ENCODE measurements at regions not wholly inside any gene's neighbourhood (a gene's known extent, or its start where the extent isn't known, plus 50 kb on each side); places are given as distances from the start of the nearest gene placed in this dataset.
"Not testable (repeated sequence)": the region's sequence is repeated elsewhere in the genome, so short reads cannot be mapped to it uniquely, and the experiment has no call there.

DNA sequence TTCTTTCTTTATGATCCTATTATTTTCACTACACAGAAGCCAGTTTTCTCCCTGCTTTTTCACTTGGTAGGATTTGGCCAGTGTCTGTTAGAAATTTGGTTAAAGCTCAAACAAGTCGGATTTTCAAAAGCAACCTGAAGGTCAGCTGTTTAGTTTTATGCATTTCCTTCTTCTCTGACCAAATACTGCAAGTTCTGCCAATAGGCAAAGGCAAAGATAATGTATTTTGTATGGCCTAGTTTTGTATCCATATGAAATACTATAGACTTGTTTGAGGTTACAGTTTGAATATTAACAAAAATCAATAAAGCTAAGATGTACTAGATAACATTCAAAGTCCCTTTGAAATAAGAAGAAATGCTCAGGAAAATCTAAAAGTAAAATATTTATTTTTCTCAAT, 439.4 kb downstream of the TRIML1 start:
- DNase-seq, result no peak

DNA sequence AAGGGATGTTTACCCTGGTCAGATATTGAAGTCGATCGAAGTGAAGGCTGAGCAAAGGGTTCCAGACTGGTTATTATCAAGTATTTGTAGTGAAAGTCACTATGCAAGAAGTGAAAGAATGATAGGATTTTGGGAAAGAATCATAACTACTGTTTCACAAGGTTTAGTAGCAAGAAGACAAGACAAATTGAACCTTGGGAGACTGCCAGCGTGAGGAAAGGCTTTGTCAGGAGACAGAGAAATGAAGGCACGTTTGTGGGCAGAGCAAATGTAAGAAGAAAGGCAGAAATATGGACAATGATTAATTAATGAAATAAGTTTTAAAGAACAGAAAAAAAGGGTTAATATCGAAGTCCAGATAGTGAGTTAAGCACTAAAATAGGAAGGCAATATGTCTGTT, 456.8 kb downstream of the TRIML1 start:
- no peak for DNase-seq

DNA sequence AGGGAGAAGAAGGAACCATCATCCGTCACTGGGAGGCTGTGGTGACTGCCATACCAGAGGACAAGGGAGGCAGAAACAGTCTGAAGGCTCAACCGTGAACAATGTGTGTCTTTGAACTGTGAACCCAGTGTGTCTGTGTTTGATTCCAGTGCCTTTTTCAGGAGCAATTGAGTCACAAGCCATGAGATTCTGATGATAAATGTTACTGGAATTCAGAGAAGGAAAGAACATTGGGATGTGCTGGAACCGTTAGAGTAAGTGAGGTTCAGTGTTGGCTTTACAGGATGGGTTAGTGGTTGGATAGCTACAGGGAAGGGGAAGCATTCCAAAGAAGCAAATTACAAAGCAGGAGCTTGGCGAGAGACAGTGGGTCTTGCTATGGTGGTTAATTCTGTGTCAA, 464.4 kb downstream of the TRIML1 start:
- DNase-seq, result no peak

DNA sequence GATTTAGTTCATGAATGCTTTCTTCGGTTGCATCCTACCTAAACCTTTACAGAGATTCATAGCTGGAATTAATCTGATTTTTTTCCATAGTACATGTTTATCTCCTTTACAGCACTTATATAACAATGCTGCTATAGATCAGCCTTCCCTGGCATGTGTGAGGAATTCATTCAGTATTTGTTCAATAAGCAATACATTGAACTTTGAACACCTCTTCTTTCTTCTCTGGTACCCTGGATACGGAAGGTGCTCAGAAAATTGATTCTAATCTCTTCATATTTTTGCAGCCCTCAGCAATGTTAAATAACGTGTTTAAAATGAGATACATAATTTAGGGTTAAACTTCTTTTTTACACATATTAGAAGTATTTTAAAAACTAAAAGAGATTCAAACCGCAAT, 467.4 kb downstream of the TRIML1 start:
- no peak for DNase-seq

DNA sequence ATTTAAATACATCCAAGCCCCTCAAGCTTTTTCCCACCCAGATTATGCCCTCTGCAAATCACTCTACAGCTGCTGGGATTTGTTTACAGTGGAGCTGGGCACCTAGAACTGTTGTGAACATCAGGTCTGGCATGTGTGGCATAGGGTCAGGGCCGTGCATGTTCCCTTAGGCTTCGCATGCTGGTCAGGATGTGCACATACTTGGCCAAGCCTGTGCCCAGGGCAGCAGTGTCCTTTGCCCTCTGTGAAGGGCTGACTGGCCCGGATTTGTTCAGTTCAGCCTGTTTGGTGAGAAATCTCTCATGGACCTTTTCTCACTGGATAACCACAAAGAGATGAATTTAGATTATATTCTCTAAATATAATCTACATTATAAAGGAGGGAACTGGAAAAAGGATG, 471.9 kb downstream of the TRIML1 start:
- DNase-seq, result no peak

DNA sequence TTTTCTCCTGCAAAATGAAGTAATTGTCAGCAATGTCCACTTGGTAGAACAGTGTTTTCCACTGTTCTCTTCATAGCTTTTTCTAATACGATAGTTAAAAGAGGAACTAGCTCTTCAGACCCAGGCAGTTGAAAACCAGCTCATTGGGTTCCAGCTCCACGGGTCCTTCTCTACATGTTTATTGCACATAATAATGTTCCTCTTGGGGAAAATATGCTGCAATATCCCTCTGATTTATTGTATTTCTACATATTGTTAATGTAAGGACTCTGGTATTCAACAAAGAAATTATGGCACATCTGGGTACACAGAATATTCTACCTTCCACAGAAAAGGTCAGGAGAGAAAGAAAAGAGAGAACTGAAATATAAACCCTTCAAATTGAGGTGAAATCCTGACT, 473.4 kb downstream of the TRIML1 start:
- DNase-seq, result no peak

DNA sequence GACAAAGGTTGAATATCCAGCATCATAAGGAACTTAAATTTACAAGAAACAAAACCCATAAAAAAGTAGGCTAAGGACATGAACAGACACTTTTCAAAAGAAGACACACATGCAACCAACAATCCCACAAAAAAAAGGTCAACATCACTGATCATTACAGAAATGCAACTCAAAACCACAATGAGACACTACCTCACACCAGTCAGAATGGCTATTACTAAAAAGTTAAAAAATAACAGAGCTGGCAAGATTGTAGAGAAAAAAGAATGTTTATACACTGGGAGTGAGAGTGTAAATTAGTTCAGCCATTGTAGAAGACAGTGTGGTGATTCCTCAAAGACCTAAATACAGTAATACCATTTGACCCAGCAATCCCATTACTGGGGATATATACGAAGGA, 474.7 kb downstream of the TRIML1 start:
- DNase-seq, result no peak

DNA sequence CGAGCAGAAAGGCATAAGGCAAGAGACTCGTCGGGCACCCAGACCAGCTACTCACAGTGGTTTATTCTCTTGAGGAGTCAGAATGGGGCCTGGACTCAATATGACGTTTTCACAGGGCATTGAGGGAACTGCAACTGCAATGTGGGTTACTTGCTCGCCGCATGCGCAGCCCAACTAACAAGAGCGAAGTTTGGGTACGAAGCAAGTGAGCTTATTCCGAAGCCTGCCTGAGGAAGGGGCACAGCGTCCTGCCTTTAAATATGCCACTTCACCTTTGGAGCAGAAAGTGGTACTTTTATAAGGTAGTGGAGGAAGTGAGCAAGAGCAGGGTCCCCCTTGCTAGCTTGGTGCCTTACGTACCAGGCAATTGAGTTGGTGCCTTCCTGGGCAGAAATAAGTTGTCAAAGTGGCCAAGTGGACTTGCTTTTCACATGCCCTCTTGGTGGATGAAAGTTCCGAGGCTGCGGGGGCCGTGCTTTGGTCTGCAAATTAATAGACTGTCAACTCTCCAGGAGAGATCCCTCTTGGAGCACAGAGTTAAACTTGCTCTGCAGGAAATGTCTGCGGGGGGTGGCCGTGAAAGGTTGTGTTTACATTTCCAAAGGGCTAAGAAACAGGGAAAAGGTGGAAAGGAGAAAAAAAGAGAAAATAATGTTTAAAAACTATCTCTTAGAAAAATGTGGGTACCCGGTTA, 480.4 kb downstream of the TRIML1 start:
- DNase-seq, result no peak

DNA sequence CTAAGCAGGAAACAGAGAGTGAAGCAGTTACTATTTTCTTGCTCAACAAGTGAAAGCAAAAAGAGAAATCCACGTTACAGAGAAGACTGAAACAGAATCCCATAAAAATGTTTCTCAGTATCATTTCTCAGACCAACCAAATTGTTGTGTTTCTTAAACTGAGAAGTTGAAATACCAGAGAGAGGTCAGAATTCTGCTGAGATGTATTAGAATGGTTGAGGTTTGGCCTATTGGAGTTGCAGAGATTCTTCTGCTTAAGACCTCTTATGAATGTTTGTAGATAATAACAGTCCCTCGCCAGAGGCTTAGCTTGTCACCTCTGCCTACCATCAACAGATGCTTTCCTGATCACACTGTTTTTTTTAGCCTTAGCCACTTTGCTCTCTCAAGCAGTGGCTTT, 481.4 kb downstream of the TRIML1 start:
- DNase-seq, result no peak

DNA sequence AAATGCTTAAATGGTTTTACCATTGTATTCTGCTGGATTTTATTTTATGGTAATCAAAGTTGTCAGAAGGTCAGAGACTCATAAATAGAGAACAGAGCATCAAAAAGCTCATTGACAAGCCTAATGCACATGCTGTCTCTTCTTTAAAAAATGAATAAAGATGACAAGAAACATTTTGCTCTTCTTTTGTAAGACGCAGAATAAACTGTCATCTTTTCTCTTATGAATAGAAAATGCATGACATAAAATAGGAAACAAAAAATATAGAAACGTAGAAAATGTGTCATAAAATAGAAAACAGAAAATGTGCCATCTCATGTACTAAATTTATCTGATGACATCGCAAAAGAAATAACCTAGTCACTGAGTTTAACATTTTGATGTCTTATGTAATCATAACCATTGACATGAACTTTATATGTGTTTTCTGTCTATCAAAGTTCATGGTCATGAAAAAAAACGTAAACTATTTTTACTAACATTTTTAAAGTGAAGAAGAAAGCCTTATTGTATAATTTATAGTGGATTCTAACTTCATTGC, 484.1 kb downstream of the TRIML1 start:
- DNase-seq, result no peak

DNA sequence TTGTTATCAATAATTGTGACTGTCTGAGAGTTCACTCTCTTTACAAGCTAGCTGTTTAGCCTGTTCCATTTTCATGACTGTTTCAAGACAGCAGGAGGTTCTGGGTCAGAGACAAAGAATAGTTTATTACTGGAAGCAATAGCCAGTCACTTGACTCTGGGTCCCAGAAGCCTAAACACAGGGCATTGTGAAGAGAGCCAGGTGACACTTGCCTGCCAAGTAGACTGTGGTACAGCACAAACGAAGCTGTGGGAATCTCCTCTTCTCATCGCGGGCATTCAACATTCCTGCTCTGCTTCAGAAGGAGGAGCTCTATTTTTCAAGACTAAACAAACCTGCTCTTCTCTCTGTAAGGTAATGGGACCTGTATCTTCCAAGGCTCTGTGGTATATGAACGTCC, 485.1 kb downstream of the TRIML1 start:
- DNase-seq, result no peak

DNA sequence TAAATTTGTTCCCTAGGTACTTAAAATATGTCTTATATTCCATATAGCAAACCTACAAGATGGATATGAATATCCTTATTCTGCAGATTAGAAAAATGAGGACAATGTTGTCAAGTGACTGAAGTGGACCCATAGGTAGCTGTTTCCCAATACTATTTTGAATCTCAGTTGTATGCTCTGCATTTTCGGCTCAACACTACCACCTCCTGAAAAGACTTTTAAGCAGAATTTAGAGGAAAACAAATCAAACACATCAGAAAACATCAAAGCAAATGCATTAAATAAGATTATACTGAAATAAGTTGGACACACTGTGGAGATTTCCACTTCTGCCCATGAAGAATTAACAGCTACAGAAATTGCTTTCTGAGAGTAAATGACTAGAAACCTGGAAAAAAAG, 488.7 kb downstream of the TRIML1 start:
- DNase-seq, result no peak

DNA sequence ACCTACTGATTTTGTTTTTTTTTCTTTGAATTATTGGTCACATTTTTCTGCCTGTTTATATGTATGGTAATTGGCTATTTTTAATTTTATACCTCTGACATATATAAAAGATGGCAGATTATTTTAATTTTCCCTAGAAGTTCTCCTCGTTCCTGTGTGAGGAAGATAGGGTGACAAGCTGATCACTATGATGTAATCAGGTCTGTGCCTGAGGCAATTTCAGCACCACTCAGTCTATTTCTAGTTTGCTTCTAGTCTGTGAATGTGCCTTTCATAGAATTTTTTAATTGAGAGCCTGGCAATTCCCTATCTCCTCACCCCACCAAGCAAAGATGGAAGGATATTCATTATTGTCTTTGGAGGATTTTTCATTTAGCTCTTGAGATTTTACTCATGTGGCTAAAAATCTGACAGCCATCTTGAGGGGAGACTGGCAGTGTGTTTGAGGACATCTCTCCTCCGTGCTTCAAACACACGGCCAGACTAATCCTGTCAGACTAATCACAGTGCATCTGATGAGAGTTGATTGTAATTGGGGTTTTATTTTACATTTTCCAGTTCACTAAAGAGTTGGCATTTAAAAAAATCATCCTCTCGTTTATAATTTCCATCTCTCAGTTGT, 500.3 kb downstream of the TRIML1 start:
- no peak for DNase-seq

DNA sequence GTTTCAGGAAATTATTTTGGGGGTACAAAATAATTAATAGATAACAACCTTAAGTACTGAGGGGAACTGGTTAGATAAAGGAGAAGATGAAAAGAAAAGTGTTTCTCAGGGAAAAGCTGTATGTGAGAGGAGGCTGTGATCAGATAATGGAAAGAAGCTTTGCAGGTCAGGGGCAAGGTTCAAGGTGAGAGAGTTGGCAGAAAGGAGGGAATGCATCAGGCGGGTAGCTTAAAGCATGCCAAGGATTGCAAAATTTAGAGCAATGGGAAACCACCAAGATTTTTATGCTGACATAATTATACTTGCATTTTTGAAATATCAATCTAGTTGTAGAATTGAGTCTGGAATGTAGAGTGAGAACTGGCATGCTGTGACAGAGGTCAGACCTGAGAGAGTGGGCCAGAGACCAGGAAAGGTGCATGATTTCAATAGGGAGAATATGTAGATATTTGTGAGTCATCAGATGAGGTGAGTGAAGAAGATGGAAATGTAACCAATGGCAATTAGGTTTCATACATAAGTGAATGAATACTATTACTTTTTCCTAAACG, 508.7 kb downstream of the TRIML1 start:
- no peak for DNase-seq

DNA sequence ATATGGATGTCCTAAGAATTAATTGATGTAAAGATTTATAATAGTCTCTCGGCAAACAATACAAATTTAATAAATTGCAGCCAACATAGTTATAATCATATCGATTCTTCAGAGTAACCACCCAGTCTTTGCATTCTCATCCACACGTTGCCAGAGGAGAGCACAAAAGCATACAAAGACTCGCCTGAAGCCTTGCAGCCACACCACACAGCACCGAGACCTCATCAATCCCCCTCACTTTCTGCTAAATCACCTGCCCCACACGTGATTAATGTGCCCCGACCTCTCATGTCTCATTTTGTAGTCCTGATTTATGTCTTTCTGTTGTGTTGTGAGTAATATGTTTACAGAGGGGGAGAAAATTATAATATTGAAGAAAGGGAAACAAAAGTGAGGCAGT, 510.4 kb downstream of the TRIML1 start:
- DNase-seq, result no peak

DNA sequence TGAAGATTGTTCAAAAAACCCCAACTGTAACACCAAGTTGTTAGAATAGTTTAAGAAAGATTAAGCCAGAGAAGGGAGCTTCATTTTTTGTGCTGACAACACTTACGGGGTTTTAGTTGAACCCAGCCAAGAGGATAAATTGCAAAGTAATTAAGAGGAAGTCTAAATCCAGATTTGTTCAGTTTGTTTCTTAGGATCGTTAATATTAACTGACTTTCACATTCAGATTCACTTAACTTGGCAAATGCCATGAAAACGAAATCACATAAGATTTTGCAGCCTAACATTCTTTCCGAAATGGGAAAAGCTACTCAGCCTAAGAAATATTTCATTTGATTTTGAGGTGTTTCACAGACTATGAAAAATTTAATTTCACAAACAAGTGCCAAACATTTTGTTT, 511.3 kb downstream of the TRIML1 start:
- DNase-seq, result no peak

DNA sequence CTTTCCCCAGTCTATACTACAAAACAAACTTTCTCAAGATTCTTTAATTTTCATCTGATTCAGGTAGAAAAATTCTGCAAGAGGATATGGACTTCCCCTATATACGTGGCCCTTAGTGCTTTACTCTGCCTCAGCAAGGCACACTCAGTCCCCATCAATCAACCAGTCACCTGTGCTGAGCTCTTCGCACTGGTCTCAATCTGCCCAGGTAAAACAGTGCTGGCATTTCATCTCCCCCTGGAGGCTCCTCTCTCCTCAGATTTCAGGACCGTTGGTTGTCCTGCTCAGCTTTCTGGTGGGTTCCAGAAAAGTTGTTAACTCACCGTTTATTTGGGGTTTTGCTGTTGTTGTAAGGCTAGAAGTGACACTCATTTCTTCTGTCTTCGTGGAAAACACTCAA, 518.1 kb downstream of the TRIML1 start:
- no peak for DNase-seq

DNA sequence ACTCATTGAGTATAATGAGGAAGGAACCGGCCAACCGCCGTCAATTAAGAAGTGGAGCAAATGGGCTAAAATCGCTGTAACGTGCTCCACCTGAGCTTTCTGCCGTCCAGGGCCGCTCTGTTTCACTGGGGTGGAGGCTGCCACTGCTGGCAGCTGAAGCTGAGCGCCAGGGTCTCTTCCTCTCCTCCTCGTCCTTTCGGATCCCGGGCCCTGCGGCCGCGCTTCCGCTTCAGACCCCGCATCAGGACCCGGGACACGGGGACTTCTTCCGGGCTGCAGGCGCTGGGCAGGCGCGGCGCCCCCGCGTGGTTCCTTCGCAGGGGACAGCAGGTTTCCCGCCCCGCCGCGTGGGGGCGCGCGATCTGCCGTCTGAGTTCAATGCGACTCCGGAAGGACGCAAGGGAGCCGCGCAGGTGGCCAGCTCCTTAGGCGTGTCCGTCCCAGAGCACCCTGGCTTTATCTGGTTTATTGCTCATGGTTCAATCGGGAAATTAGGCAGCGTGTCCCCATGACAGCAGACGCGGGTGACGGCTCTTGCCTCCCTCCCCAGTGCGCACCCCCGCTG, 519.8 kb downstream of the TRIML1 start:
- DNase-seq, result no peak

DNA sequence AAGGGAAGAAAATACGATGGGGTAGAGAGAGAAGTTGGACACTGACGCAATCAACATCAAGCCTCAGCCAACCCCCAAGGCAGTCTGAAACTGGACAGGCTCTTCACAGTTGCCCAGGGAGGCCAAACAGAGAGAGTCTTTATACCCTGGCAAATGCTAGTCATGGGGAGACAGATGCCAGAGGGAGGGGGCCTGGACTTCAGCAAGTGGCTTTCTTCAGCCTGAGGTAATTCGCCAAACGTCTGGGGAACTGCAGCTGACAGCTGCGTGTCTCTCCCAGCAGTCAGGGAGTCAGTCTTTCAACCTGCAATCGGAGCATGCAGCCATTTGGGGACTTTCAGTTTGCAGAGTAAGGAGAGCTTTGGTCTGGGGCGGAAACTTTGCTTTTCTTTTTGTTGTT, 521.6 kb downstream of the TRIML1 start:
- no peak for DNase-seq

DNA sequence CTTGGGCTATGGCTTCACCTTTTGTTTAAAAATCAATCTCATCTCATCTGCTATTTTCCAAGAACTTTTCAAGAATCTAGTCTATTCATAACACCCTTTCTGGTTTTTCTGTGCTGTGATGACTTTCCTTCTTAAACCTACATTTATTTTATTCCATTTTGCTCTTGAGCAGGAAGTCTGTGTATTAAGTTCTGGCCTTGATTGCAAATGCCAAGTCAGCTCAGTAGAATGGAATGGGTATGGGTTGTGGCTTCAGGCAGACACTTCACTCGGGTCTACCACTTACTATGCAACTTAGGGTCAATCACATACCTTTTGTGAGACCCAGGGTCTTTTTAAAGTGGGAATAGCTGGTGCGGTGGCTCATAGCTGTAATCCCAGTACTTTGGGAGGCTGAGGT, 522.3 kb downstream of the TRIML1 start:
- no peak for DNase-seq

DNA sequence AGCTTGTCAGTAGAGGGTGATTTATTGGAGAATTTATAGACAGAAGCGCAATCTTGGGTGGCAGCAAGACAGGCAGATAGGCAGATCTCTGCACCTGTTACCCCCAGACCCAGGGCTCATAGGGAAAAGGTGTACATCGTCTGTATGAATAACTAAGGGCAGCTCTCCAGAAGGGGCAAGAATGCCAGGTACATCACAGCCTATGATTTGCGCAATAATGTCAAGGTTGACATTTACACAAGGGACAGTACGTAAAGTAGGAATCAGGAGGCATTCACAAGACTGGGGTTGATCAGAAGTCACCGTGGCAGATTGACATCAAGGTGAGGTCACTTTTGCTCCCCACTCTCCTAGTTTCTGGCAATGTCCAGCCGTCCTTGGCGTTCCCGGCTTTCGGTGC, 524.1 kb downstream of the TRIML1 start:
- no peak for DNase-seq

DNA sequence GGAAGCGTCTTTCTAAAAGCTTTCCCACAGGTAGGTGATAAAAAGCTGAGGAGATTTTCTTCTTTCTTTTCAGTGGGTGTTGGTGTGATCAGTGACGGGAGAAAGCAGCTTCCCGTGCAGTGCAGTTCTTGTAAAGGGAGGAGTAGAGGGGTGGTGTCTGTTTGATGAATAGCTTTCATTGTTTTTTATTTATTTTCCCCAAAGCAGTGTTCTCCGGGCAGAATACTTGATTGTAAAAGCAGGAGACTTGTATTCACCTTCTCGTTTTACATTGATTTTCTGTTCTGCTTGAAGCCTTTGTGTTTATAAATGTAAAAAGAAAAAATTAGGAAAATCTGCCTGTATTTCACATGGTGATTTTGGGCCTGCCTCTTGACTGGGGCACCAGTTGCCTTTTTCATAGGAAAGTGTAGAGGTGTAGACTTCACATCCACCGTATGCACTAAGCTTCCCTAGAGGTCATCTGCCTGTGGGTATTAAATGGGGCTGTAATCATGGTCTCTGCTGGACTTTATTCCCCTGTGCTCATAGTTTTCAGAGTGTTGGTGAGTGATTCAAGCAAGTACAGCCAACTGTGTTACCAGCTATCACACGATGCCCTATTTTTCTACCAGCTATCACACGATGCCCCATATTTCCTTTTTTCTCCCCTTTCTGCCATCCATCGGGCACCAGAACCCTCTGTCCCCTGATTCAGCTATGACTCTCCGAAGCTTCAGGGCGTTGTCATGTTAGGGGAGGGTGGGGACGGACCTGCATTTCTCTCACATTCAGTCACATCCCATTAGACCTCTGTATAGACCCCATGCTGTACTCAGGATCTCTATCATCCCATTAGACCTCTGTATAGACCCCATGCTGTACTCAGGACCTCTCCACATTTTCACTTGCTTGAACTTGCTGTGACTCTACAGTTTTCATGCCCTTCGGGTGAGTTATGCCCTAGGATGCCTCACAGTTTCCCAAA, 526.5 kb downstream of the TRIML1 start:
- DNase-seq, result no peak

DNA sequence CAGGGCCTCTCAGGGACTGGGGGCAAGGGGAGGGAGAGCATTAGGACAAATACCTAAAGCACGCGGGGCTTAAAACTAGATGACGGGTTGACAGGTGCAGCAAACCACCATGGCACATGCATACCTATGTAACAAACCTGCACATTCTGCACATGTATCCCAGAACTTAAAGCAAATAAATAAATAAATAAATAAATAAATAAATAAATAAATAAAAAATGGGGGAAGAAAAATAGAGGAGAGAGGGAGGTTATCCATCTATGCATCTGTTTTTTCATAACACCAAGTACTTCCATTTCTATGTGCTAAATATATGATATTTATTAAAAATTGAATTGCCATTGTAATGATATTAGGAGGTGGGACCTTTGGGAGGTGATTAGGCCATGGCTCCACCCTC, 539.5 kb downstream of the TRIML1 start:
- DNase-seq, result not testable (repeated sequence)

Data from NCI-H2029 treated with DMSO at 0.1 percent for 48 hours (cell line).